ENCODE measurements at regions not wholly inside any gene's neighbourhood (a gene's known extent, or its start where the extent isn't known, plus 50 kb on each side); places are given as distances from the start of the nearest gene placed in this dataset.

- no peak for TF ChIP-seq CTCF (IDR thresholded peaks at IDR 0.05)
- no peak for TF ChIP-seq POLR2A (IDR thresholded peaks at IDR 0.05)
Measured at GRCh38 chr6:165988302-165988756, 179.3 kb downstream of the TBXT start.
